Sigmoid colon (tissue), 3 donors: ENCODE measurements at regions not wholly inside any gene's neighbourhood (a gene's known extent, or its start where the extent isn't known, plus 50 kb on each side); places are given as distances from the start of the nearest gene placed in this dataset.

Source experiments
- CTCF ChIP-seq, 4 experiments: fragments of 450-650 bp in 3 of 4; fragments of 200-600 bp in 1 of 4; IDR thresholded peaks; one replicate each; pipeline ENCODE4 v1.5.1; 2016 to 2019; ENCODE audit warnings: antibody characterized with exemption in 4 of 4, mild to moderate bottlenecking in 3 of 4, moderate library complexity in 2 of 4
- POLR2A ChIP-seq, 2 donors: fragments of 450-650 bp; IDR thresholded peaks; one replicate each; pipeline ENCODE4 v1.6.1; 2016; ENCODE audit warnings: antibody characterized with exemption in 2 of 2, mild to moderate bottlenecking in 2 of 2, moderate library complexity in 2 of 2

GRCh38 chr5:67383451-67383850 lies 186.9 kb upstream of the CD180 start:
- no peak for TF ChIP-seq CTCF (IDR thresholded peaks at IDR 0.05)
- TF ChIP-seq POLR2A (IDR thresholded peaks at IDR 0.05): no peak
